Fibroblast of the aortic adventitia (primary cell): ENCODE measurements at regions not wholly inside any gene's neighbourhood (a gene's known extent, or its start where the extent isn't known, plus 50 kb on each side); places are given as distances from the start of the nearest gene placed in this dataset.
"Not testable (repeated sequence)": the region's sequence is repeated elsewhere in the genome, so short reads cannot be mapped to it uniquely, and the experiment has no call there.

ENCODE experiments used
- DNase-seq: peaks from one replicate; pipeline ENCODE4 v3.0.0-alpha.2; 2010; ENCODE audit warnings: low read depth
- H3K4me3 ChIP-seq: 2 replicates; pipeline ENCODE4 v1.5.1; 2011; ENCODE audit warnings: low read depth, mild to moderate bottlenecking, control low read depth, low read length, moderate library complexity

GRCh38 chr2:110338277-110339003, 126.1 kb upstream of the MTLN start:
- DNase-seq, H3K4me3 ChIP-seq: not testable (repeated sequence)

- H3K4me3 ChIP-seq, result not testable (repeated sequence)
Observed at GRCh38 chr2:110336071-110336470, 123.7 kb upstream of the MTLN start.

GRCh38 chr2:110335415-110336049, 123.2 kb upstream of the MTLN start:
- DNase-seq, H3K4me3 ChIP-seq: not testable (repeated sequence)

More at GRCh38 chr2:110336071-110336470, 123.7 kb upstream of the MTLN start:
- not testable (repeated sequence) for DNase-seq

GRCh38 chr2:110333114-110334095, 121.1 kb upstream of the MTLN start:
- not testable (repeated sequence) for H3K4me3 ChIP-seq, DNase-seq

- H3K4me3 ChIP-seq, DNase-seq: not testable (repeated sequence)
Observed at GRCh38 chr2:110331625-110332024, 119.3 kb upstream of the MTLN start.

- DNase-seq, H3K4me3 ChIP-seq: not testable (repeated sequence)
Observed at GRCh38 chr2:110329760-110330159, 117.4 kb upstream of the MTLN start.

- not testable (repeated sequence) for H3K4me3 ChIP-seq, DNase-seq
Observed at GRCh38 chr2:110329158-110329557, 116.8 kb upstream of the MTLN start.

- DNase-seq, H3K4me3 ChIP-seq: not testable (repeated sequence)
Observed at GRCh38 chr2:110328677-110329076, 116.3 kb upstream of the MTLN start.

GRCh38 chr2:110323832-110324231, 111.5 kb upstream of the MTLN start:
- not testable (repeated sequence) for DNase-seq, H3K4me3 ChIP-seq

- DNase-seq, H3K4me3 ChIP-seq: not testable (repeated sequence)
Observed at GRCh38 chr2:110322535-110322934, 110.2 kb upstream of the MTLN start.

GRCh38 chr2:110320834-110321563, 108.7 kb upstream of the MTLN start:
- not testable (repeated sequence) for H3K4me3 ChIP-seq, DNase-seq

- not testable (repeated sequence) for DNase-seq, H3K4me3 ChIP-seq
Observed at GRCh38 chr2:110318898-110319297, 106.6 kb upstream of the MTLN start.

- H3K4me3 ChIP-seq, DNase-seq: not testable (repeated sequence)
Observed at GRCh38 chr2:110317377-110317776, 105.0 kb upstream of the MTLN start.

GRCh38 chr2:110316051-110316865, 103.9 kb upstream of the MTLN start:
- DNase-seq, result peak; percentile 16
- not testable (repeated sequence) for H3K4me3 ChIP-seq

- H3K4me3 ChIP-seq, DNase-seq: not testable (repeated sequence)
Observed at GRCh38 chr2:110315054-110315820, 102.9 kb upstream of the MTLN start.

- not testable (repeated sequence) for H3K4me3 ChIP-seq, DNase-seq
Observed at GRCh38 chr2:110314472-110314871, 102.1 kb upstream of the MTLN start.

- not testable (repeated sequence) for H3K4me3 ChIP-seq, DNase-seq
Observed at GRCh38 chr2:110313032-110313431, 100.7 kb upstream of the MTLN start.
